GM12878 (cell line): ENCODE measurements at regions not wholly inside any gene's neighbourhood (a gene's known extent, or its start where the extent isn't known, plus 50 kb on each side); places are given as distances from the start of the nearest gene placed in this dataset.

Experiments used
- ATAC-seq: fragments of 200-7000 bp; cut with Tn5 transposase; 3 replicates; pipeline ENCODE4 v1.9.1; 2020; ENCODE audit warnings: mild to moderate bottlenecking, moderate library complexity
- BruUV-seq: library from RNA; stranded (reverse); fragments of 400-500 nt; replicated peaks from 2 replicates; lab custom pipeline; 2021; lab: Mats Ljungman, UMichigan
- CTCF ChIA-PET: fragments of 300-600 bp; sonication (Branson Sonifier 250); formaldehyde crosslinking; extraction: SDS; loops from one replicate; lab custom pipeline; 2021; ENCODE audit warnings: inconsistent platforms; lab: Yijun Ruan, JAX
- POLR2A ChIA-PET: fragments of 350-600 bp; formaldehyde crosslinking; extraction: SDS; loops from one replicate; lab custom pipeline; 2021; ENCODE audit warnings: inconsistent platforms; lab: Charles Lee
- RAD21 ChIA-PET: fragments of 300-600 bp; sonication (Branson Sonifier 250); formaldehyde crosslinking; loops from one replicate; lab custom pipeline; 2023; ENCODE audit warnings: antibody characterized with exemption; ENCODE audit not compliant: unreplicated experiment; lab: Charles Lee
- SMC1A ChIA-PET: fragments of 300-600 bp; sonication (Branson Sonifier 250); formaldehyde crosslinking; loops from one replicate; lab custom pipeline; 2023; ENCODE audit not compliant: unreplicated experiment, uncharacterized antibody; lab: Charles Lee
- DNase-seq: peaks from one replicate; pipeline ENCODE4 v3.0.0-alpha.2; 2011; ENCODE audit warnings: low read depth, low spot score
- FAIRE-seq: peaks from 3 replicates; lab custom pipeline; 2011; peaks lifted over from hg19 to GRCh38; lab: Jason Lieb, UNC
- H2AFZ ChIP-seq: 2 replicates; pipeline ENCODE4 v1.6.0; 2011; ENCODE audit warnings: low read depth, low read length, control low read depth; ENCODE audit not compliant: control insufficient read depth
- H3K27ac ChIP-seq: 2 replicates; pipeline ENCODE4 v1.5.1; 2011; ENCODE audit warnings: control low read depth; ENCODE audit not compliant: control insufficient read depth, insufficient read depth
- H3K27me3 ChIP-seq, 2 experiments: replicated peaks in 1 of 2; 2 replicates each; pipeline versions ENCODE4 v1.6.0 to v1.6.1; 2011; ENCODE audit warnings: low read length in 1 of 2; ENCODE audit not compliant: control insufficient read depth in 2 of 2, insufficient read depth in 2 of 2
- H3K36me3 ChIP-seq, 2 experiments: 2 replicates each; pipeline ENCODE4 v1.5.1; 2011; ENCODE audit warnings: low read length in 1 of 2; ENCODE audit not compliant: control insufficient read depth in 2 of 2, insufficient read depth in 2 of 2
- H3K4me1 ChIP-seq: 2 replicates; pipeline ENCODE4 v1.6.1; 2011; ENCODE audit warnings: mild to moderate bottlenecking, low read length, moderate library complexity, mixed read lengths; ENCODE audit not compliant: control insufficient read depth, insufficient read depth
- H3K4me2 ChIP-seq: 2 replicates; pipeline ENCODE4 v1.6.0; 2011; ENCODE audit warnings: control low read depth; ENCODE audit not compliant: control insufficient read depth, insufficient read depth
- H3K4me3 ChIP-seq: fragments of 200-600 bp; sonication (generic); 2 replicates; pipeline ENCODE4 v1.5.1; 2016
- H3K79me2 ChIP-seq: 2 replicates; pipeline ENCODE4 v1.6.0; 2011; ENCODE audit warnings: low read length; ENCODE audit not compliant: control insufficient read depth, insufficient read depth
- H3K9ac ChIP-seq: 2 replicates; pipeline ENCODE4 v1.8.0; 2011; ENCODE audit warnings: low read length, control low read depth, mixed read lengths; ENCODE audit not compliant: control insufficient read depth, insufficient read depth
- H3K9me3 ChIP-seq: replicated peaks from 3 replicates; pipeline ENCODE4 v1.5.1; 2011; ENCODE audit warnings: mild to moderate bottlenecking, low read length; ENCODE audit not compliant: control insufficient read depth, insufficient read depth
- H4K20me1 ChIP-seq: 2 replicates; pipeline ENCODE4 v1.6.0; 2011; ENCODE audit not compliant: control insufficient read depth, insufficient read depth
- CUX1 ChIP-seq: IDR thresholded peaks from 2 replicates; pipeline ENCODE4 v1.6.1; 2012; ENCODE audit warnings: improper control_type of control experiment, low read depth, low read length; ENCODE audit not compliant: insufficient replicate concordance
- DPF2 ChIP-seq: fragments of 450-650 bp; IDR thresholded peaks from 2 replicates; pipeline ENCODE4 v1.6.1; 2017; ENCODE audit warnings: mild to moderate bottlenecking
- KDM1A ChIP-seq: fragments of 200-600 bp; sonication (generic); IDR thresholded peaks from 2 replicates; pipeline ENCODE4 v1.6.1; 2016; ENCODE audit warnings: borderline replicate concordance
- MXI1 ChIP-seq: fragments of 150-350 bp; IDR thresholded peaks from 2 replicates; pipeline ENCODE4 v1.6.1; 2011; ENCODE audit warnings: low read depth, mild to moderate bottlenecking, inconsistent platforms, low read length, improper control_type of control experiment
- RAD51 ChIP-seq: fragments of 450-650 bp; IDR thresholded peaks from 2 replicates; pipeline ENCODE4 v1.6.1; 2016; ENCODE audit warnings: moderate library complexity, mild to moderate bottlenecking, inconsistent platforms
- REST ChIP-seq: IDR thresholded peaks from 2 replicates; pipeline ENCODE4 v1.6.1; 2012; ENCODE audit warnings: mild to moderate bottlenecking, low read depth, low read length
- SKIL ChIP-seq: fragments of 450-650 bp; IDR thresholded peaks from 2 replicates; pipeline ENCODE4 v1.6.1; 2017; ENCODE audit warnings: mild to moderate bottlenecking, low read depth, inconsistent platforms; ENCODE audit not compliant: poor library complexity, severe bottlenecking
- SMC3 ChIP-seq: IDR thresholded peaks from 2 replicates; pipeline ENCODE4 v1.6.1; 2011; ENCODE audit warnings: low read length, improper control_type of control experiment, borderline replicate concordance
- ZNF24 ChIP-seq: fragments of 450-650 bp; IDR thresholded peaks from 2 replicates; pipeline ENCODE4 v1.6.1; 2017; ENCODE audit warnings: antibody characterized with exemption, mild to moderate bottlenecking
- ZZZ3 ChIP-seq: IDR thresholded peaks from 2 replicates; pipeline ENCODE4 v1.6.1; 2011; ENCODE audit warnings: low read depth; ENCODE audit not compliant: control insufficient read depth, insufficient read length
- WGBS: methylation state at CpG from one replicate; pipeline ENCODE4 v1.1.6; 2016; ENCODE audit warnings: low lambda C conversion rate; ENCODE audit not compliant: insufficient replicate concordance, insufficient coverage; ENCODE audit errors: missing lambda C conversion rate; 5-methylcytosine and 5-hydroxymethylcytosine counted together
- in situ Hi-C: fragments of 300-500 bp; cut with MboI; formaldehyde crosslinking; loops from 9 replicates; pipeline ENCODE4 v1.14.3; 2018; ENCODE audit warnings: mixed read lengths
- intact Hi-C: fragments of 100-400 bp; cut with micrococcal nuclease; formaldehyde crosslinking; loops from one replicate; pipeline ENCODE4 v1.14.2; 2022; ENCODE audit not compliant: unreplicated experiment

- RAD21 ChIA-PET, result no interaction called here
- no peak for DNase-seq
- Histone ChIP-seq H3K27me3 (no peaks in the 10 kb centered on the region), H3K4me2 (no peak overlapping the region), H3K79me2 (no peaks in the 10 kb centered on the region), H3K4me3 (no peak overlapping the region), H4K20me1 (no peaks in the 10 kb centered on the region), H3K36me3 (no peaks in the 10 kb centered on the region), H2AFZ (no peak overlapping the region), H3K27ac (no peak overlapping the region), H3K9ac (no peak overlapping the region), H3K4me1 (no peaks in the 10 kb centered on the region), H3K9me3 (no peaks in the 10 kb centered on the region)
- TF ChIP-seq CUX1, result no peak
- TF ChIP-seq MXI1, result no peak
- TF ChIP-seq KDM1A, result no peak
- no peak for TF ChIP-seq DPF2
- no peak for TF ChIP-seq SKIL
- no peak for TF ChIP-seq ZNF24
- no peak for TF ChIP-seq ZZZ3
- TF ChIP-seq RAD51, result no peak
- TF ChIP-seq SMC3, result no peak
- no peak for TF ChIP-seq REST
- SMC1A ChIA-PET, result no interaction called here
- CTCF ChIA-PET, result no interaction called here
- BruUV-seq, result no TSS peak
- no peak for ATAC-seq
- WGBS, result 34% methylated on average over 8 of the region's 8 CpGs
- intact Hi-C loops, result no loop called here
- POLR2A ChIA-PET, result no interaction called here
- FAIRE-seq, result no peak
- in situ Hi-C loops, result no loop called here
Measured at GRCh38 chr3:177860184-177860583, 662.9 kb upstream of the TBL1XR1 start.
